ENCODE measurements at regions not wholly inside any gene's neighbourhood (a gene's known extent, or its start where the extent isn't known, plus 50 kb on each side); places are given as distances from the start of the nearest gene placed in this dataset.
"Not testable (repeated sequence)": the region's sequence is repeated elsewhere in the genome, so short reads cannot be mapped to it uniquely, and the experiment has no call there.

DNA sequence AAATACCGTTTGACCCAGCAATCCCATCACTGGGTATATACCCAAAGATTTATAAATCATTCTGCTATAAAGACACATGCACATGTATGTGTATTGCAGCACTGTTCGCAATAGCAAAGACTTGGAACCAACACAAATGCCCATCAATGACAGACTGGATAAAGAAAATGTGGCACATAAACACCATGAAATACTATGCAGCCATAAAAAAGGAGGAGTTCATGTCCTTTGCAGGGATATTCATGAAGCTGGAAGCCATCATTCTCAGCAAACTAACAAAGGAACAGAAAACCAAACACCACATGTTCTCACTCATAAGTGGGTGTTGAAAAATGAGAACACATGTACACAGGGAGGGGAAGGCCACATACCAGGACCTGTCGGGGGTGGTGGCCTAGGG, 86.5 kb upstream of the FGGY start:
- DNase-seq (ENCODE audit: low read depth in 3 of 3), result not testable (repeated sequence)

DNA sequence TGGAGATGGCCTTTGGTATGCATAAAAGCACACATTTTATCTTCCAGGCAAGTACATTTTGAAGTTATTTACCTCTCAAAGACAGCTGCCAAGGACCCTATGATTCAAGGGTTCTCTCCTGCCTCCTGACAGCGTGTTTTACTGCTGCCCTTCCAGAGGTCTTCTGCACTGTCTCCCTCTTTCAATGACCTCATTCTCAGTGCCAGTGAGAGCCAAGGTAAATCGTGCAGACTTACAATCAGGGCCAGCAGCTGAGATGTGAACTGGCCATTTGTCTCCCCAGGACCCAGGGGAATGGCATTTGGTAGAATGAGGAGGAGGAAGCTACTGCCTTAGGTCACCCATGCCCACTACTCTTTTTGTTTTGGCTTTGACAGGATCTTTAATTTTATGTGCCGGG, 84.2 kb upstream of the FGGY start:
- no peak for DNase-seq (ENCODE audit: low read depth in 3 of 3)

DNA sequence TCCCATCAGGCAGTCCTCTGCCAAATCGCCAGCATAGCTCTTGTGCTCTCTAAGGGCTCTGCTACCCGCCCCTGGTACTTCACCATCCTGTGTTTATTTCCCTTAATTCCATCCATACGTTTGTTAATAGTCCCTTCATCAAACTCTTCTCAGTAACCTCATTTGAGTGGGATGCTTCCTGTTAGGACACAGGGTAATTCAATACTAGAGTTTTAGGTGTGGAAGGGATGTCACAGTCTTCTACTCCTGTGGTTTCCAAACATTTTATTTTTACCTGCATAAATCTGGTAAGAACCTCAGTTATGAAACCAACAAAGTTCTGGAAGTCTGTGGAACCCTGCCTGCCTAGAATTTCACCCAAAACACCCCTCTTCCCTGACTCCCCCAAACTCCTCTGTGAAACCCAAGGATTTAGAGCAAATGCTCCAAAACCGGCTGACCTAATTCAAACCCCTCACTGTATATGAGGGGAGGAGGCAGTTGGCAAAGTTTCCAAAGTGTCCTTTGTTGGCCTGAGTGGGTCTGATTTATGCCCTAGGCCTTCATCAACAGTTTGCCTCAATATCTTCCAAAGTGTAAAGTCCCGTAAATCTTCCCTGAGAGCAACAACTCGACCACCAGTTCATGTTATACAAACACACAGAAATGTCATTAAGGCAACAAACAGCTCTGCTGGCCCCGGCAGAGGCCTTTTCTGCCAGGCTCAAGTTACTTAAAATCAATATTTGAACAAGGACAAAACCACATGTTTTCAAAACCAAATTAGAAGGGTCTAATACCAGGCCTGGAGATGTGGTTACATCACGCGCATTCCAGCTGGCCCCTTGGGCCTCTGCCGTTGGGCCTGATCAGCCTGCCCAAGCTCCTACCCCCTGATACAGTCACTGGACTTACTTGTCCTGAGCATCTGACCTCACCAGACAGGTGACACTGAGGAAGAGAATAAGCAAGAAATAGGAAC, 82.4 kb upstream of the FGGY start:
- no peak for DNase-seq (ENCODE audit: low read depth in 3 of 3)

DNA sequence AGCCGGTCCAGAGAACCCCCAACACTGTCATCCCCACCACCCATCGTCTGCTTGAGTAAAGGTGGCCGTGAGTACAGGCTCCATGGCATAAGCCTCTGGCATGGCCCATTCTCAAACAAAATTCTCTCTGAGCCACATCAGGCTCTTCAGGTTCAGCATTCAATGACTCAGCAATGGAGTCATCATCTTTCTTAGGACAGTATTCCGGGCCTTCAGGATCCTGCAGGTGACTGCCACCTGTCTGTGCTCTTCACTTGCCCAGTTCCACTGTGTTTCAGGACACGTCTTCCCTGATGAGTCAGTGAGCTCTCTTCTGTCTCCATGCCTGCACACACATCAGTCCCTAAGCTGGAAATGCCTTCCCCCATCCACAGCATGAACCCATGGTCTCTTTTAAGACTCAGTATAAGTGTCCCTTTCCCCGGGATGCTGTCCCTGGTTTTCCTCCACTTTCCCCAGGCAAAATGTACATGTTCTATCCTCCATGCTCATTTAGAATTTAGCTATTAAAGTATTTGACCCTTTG, 81.1 kb upstream of the FGGY start:
- DNase-seq (ENCODE audit: low read depth in 3 of 3), result no peak

DNA sequence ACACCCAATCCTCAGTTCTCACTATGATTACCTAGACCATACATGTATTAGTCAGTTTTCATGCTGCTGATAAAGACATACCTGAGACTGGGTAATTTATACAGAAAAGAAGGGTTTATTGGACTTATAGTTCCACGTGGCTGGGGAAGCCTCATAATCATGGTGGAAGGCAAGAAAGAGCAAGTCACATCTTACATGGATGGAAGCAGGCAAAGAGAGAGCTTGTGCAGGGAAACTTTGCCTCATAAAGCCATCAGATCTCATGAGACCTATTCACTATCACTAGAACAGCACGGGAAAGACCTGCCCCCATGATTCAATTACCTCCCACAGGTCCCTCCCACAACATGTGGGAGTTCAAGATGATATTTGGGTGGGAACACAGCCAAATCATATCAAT, 79.5 kb upstream of the FGGY start:
- not testable (repeated sequence) for DNase-seq (ENCODE audit: low read depth in 3 of 3)

DNA sequence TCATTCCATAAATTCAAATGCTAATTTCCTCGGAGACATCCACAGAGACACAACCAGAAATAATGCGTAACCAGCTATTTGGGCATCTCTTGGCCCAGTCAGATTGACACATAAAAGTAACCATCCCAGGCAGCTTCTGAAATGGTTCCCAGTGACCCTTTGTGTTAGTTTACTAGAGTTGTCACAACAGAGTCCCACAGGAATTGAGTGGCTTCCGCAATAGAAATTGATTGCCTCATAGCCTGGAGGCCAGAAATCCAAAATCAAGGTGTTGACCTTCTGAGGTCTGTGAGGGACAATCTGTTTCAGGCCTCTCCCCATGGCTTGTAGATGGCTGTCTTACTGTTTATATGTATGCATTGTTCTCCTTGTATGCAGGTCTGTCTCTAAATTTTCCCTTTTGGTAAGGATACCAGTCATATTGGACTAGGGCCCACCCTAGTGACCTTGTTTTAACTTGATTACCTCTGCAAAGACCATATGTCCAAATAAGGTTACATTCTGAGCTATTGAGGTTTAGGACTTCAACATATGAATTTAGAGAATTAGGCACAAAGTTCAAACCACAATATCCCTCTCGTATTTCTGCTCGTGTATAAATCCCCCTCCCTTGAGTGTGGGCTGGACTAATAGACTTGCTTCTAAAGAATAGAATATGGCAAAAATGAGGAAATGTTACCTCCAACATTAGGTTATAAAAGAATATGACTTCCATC, 78.2 kb upstream of the FGGY start:
- DNase-seq (ENCODE audit: low read depth in 3 of 3), result no peak

DNA sequence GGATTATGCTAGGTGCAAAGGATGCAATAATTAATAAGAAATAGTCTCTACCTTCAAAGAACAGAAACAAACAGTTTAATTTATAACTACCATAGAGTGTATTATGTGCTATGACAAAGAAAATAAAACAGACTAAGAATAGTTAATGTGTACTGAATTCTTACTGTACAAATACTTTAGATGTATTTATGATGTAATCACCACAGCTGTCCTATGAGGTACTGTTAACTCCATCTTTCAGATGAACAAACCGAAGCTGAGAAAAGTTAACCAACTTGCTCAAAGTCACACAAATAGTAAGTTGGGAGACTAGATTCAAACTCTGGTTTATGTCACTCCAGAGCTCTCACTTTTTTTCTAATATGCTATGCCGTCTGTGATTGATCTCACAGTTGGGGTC, 77.0 kb upstream of the FGGY start:
- DNase-seq (ENCODE audit: low read depth in 3 of 3), result no peak

DNA sequence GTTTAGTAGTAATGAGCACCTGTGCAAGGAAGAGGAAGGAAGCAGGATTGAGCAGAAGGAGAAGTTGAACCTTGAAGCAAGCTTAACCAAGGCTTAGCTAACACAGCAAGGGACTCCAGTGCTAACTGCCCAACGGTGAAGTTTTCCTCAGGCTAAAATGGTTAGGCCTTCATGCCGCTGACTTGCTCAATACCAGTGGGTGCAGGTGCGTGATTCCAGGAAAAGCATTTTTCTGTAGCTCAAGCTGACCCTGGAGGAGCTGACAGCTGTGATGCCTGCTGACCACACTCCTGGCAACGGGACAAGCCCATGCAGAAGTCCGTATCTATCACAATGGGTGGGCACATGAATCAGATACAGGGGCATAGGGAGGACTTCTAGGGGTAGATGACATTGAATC, 76.5 kb upstream of the FGGY start:
- DNase-seq (ENCODE audit: low read depth in 3 of 3), result no peak

DNA sequence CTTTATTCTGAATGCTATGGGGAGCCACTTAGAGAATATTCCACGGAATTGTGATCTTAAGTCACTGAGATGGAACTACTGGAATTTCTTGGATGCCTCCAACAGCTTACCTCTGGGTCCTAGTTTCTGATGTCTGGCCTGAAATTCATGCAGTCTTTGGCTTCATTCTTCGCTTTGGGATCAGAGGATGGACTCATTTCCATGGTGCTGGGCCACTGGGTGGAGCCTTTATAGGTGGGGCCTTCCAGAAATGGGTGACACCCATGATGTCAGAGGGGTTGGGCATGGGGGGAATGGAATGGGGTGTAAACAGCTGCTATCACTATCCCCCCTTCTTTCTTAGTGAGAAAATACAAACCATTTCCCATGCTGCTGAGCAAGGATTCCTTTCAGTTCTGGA, 73.7 kb upstream of the FGGY start:
- no peak for DNase-seq (ENCODE audit: low read depth in 3 of 3)

DNA sequence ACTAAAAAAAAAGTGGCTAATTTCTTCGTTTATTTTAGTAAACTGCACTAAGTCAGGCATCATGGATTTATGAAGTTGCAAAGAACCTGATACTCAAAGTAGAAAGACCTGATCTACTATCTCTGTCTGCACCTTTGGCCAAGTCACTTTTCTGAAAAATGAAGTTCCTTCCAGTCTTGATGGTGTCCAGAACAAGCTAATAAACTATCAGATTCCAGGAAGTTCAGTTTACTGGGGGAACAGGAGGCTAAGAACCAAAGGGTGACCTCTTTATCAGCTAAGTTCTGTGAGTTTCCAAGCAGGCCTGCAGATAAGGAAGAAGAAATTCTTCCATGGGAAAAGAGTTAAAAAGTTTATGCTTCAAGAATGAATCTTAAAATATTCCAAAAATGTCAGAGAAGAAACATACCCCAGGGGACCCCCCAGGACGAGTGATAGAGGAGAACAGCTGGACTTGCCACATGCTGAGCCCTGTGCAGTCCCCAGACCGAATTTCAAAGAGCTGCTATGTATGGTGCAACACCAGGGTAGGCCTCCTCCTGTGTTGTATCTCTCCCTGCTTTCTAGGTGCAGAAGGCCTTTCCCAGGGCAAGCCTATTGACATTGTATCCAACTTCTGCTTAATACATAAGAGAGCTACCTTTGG, 72.8 kb upstream of the FGGY start:
- no peak for DNase-seq (ENCODE audit: low read depth in 3 of 3)

DNA sequence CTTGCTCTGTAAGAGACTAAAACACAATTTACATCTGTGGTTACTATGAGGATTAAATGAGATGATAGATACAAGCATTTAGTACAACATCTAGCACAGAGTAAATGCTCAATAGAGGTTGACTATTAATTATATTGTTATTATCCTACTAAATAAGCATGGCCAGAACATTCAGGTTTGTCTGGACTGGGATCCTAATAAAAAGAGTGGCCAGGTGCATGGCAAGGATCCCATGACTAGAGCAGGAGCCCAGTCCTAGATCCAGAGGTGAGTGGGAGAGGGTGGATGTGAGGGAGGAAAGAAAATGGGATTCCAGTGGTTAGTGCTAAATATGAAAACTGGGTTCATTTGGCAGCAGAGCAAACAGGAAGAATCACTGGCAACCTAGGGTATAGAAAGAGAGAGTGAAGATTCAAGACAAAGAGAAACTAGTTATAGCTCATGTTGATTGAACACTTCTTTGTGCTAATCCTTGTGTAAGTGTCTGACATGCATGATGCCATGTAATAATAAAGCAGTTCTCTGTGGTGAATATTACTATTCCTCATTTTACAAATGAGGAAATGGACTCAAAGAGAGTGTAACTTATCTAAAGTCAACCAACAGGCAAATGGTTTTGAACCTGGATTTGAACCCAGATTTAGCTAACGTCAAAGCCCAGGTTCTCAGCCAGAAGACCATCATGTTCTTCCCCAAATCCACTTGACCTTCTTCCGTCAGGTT, 71.1 kb upstream of the FGGY start:
- no peak for DNase-seq (ENCODE audit: low read depth in 3 of 3)

DNA sequence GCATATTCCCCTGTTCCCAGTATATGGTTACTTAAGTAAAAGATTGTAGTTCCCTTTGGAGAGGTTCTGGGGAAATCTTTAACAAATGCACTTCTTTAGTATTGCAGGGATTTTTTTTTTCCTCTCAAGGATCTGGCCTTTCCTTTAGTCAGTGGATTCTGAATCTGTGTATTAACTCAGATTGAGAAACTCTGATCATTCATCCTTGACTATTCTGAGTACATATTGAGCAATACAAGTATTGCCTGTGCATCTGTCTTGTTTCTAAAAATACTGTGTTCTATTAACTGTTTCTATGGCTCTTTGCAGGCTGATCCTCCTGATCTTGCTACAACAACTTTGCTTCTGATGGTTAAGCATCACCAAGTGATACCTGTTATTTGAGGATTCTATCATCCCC, 67.8 kb upstream of the FGGY start:
- DNase-seq (ENCODE audit: low read depth in 3 of 3), result no peak

DNA sequence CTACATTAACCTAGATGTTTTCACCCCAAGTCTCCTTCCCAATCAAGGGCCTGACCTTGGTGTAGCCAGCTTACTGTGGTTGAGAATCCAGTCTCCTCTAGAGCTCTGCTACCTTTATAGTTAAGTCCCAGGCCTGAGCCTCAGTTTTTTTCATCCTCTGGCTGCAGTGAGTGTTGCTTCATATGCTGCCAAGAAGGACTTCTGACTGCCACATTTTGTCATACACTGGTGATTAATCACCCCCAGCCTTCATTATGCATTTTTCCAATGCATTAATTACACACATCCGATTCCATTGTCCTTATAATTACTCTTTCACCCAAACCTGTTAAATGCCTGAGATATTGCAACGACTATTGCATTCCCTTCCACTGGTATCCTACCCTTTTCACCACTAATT, 66.3 kb upstream of the FGGY start:
- DNase-seq (ENCODE audit: low read depth in 3 of 3), result no peak

DNA sequence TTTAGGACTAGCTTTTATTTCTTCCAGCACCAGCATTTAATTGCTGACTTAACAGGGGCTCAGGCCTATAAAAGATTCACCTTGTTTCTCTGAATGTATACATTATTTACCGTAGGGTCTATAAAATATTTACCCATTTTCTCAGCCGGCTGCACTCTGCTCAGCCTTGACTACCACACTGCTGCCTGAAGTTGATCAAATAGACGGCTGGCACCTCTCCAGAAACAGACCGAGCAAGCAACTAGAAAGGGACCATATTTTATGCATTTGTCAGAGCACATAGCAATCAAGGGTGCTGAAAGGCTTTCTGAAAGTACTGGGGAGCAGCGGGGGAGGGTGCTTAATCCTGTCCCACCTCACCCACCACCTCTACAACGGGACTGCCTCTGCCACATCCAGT, 64.7 kb upstream of the FGGY start:
- DNase-seq (ENCODE audit: low read depth in 3 of 3), result no peak

DNA sequence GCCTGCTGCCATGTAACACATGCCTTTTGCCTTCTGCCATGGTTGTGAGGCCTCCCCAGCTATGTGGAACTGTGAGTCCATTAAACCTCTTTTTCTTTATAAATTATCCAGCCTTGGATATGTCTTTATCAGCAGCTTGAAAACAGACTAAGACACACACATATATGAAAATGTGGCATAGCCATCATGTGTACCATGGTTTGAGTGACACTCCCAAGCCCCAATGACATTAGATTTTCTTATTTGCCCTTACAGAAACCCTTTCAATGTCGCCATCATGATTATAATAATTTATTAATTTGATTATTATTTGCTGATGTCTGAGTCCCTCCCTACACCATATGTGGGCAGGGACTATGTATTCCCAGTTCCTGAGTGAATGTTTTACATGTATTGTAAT, 63.5 kb upstream of the FGGY start:
- no peak for DNase-seq (ENCODE audit: low read depth in 3 of 3)

DNA sequence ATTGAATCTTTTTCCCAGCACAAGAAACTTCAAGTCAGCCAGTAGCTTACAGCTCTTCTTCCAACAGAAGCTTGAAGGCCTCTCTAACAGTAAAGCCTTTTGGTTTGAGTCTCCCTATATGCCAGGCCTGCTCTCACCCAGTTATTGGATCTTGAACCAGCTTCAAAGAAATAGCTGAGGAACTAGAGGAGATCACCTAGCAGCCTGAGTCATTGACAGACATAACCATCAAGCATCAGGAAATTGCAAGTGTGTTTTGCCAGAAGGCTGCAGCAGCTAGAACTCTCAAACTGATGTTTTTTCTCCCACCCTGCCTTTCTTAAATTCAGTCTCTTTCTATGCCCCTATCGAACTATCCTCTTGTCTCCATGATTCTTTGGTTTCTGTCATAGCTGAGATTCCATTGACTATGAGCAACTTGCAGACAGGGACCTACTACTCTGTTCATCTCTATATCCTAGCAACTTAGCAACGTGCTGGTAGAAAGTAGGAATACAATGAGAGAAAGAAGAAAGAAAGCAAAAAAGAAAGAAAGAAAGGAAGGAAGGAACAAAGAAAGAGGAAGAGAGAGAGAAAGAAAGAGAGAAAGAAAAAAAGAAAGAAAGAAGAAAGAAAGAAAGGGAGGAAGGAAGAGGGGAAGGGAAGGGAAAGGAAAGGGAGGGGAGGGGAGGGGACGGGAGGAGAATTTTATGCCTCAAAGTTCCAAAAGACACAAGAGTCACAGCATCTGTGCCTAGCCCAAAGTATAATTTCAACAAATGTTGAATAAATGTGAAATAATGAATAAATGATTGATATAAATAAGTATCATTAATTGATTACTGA, 60.0 kb upstream of the FGGY start:
- no peak for DNase-seq (ENCODE audit: low read depth in 3 of 3)

DNA sequence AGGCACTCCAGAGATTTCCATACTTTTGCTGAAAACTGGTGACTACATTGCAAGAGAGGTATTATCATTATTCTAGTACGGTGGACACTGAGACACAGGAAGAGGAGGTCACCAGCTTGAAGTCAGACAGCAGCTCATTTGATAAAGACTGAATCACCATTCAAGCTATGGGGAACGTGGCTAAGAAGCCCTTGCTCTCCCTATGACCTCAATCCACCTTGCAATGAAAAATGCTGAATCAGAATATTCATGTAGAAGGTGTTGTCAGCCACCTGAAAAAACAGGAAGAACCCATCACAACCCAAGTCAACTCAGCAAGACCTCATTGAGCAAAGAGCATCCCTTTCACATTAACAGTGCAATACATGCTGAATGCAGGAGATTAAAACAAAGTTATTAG, 59.0 kb upstream of the FGGY start:
- no peak for DNase-seq (ENCODE audit: low read depth in 3 of 3)

DNA sequence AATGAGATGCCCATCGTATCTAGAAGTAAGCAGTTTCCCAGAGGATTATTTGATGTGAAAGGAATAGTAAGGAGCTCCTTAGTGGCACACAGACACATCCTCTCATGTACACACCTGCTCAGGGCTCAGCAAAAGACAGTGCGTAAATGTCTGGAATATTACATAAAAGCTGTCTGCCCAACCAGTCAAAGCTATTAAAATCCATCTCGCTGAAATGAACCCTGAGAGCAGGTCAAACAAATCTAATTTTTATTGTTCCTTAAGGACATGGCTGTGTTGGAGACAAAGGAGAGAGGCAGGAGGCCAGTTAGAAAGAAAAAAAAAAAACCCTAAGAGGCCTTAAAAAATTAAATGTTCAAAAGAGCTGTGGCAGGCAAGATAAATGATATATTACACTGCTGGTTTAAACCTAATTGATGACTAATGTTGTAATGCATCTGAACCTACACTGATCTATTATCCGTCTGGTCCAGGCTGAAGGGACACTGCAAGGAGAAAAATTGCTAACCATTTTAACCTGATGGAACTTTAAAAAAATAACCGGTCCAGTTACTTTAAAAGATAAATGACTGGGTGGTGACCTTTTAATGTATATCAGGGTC, 58.5 kb upstream of the FGGY start:
- DNase-seq (ENCODE audit: low read depth in 3 of 3), result no peak

DNA sequence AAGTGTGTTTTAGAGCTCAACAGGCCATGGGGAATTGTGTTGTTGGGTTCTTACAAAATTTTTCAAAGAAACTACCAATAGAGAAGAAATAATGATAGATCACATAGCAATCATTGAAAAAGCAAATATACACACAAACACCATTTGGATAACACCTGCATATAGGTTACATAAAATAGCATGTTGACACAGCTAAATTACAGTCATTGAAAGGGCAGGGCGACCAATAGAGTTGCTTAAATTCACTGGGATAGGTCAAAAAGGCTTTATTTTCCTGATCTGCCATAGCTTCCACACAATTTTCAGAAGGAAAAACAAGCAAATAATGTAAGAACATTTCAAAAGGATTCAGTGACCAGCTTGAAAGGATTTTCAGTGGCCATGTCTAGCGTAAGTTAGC, 57.9 kb upstream of the FGGY start:
- DNase-seq (ENCODE audit: low read depth in 3 of 3), result no peak

DNA sequence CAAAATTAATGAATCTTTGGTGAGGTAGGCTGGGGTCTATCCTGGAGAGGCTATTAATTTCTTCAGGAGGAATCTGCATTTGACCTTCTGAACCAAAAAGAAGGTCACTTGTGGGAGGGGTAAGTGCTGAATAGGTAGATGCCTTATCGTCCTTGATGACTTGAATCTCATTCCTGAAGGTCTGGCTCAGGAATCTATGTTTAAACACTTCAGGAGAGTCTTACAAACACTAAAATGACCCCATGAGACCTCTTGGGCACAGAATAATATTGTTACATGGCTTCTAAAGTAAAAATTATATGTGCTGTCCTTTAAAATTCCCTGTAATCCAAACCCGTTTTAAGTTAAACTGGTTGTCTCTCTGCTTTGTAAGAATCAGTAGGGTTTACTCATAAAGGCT, 55.0 kb upstream of the FGGY start:
- DNase-seq (ENCODE audit: low read depth in 3 of 3), result no peak

DNA sequence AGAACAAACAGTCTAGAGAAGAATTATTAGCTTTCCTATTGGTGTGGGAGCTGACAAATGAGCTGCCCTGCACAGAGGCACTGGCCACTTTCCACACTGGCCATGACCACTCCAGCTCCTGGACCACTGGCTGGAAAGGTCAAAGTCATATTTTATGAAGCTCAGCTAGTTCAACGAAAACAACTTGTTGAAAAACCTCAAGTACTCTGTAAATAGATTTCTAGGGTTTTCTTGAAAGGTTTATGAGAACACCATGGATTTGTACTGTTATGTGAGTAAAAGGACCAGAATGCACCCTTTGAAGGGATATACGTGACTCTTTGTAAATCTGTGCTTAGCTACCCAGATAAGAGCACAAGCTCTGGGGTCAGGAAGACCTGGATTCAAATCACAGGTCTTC, 54.5 kb upstream of the FGGY start:
- DNase-seq (ENCODE audit: low read depth in 3 of 3), result no peak
